RWPE1 (cell line): ENCODE measurements at regions not wholly inside any gene's neighbourhood (a gene's known extent, or its start where the extent isn't known, plus 50 kb on each side); places are given as distances from the start of the nearest gene placed in this dataset.

Experiments used
- CTCF ChIA-PET: fragments of 350-600 bp; sonication (Branson Sonifier 250); formaldehyde crosslinking; extraction: SDS; loops from one replicate; lab custom pipeline; 2021; lab: Yijun Ruan, JAX
- POLR2A ChIA-PET: fragments of 400-600 bp; formaldehyde crosslinking; extraction: SDS; loops from one replicate; lab custom pipeline; 2020; ENCODE audit warnings: antibody characterized with exemption; ENCODE audit not compliant: low non-redundant PET; lab: Yijun Ruan, JAX
- DNase-seq: peaks from one replicate; pipeline ENCODE4 v3.0.0; 2012; ENCODE audit warnings: low spot score
- H3K27ac ChIP-seq: fragments of 450-650 bp; 2 replicates; pipeline ENCODE4 v1.5.1; 2017
- TF ChIP-seq, protein P1 (sequence below): fragments of 450-650 bp; conservative IDR thresholded peaks from 2 replicates; pipeline ENCODE4 v1.5.1; 2017; ENCODE audit warnings: low read depth, mild to moderate bottlenecking

DNA sequence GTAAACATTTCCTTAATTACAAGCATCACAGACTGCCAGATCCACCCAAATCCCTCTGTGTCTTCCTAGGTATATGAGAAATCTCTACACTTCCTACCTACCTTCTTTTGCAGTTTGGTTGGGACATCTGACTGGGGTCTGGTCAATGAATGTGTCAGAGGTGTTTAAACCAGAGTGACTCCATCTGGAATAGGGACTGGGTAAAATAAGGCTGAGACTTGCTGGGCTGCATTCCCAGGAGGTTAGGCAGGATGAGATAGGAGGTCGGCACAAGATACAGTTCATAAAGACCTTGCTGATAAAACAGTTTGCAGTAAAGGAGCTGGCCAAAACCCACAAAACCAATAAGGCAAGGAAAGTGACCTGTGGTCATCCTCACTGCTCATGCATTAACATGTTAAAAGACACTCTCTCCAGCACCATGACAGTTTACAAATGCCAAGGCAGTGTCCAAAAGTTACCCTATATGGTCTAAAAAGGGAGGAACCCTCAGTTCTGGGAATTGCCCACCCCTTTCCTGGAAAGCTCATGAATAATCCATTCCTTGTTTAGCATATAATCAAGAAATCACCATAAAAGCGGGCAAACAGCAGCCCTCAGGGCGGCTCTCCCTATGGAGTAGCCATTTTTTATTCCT lies 87.4 kb upstream of the BACE2 start:
- ChIA-PET CTCF (no interaction called here), POLR2A (no interaction called here)
- H3K27ac ChIP-seq = no peak overlapping the region
- TF ChIP-seq, protein P1, sequence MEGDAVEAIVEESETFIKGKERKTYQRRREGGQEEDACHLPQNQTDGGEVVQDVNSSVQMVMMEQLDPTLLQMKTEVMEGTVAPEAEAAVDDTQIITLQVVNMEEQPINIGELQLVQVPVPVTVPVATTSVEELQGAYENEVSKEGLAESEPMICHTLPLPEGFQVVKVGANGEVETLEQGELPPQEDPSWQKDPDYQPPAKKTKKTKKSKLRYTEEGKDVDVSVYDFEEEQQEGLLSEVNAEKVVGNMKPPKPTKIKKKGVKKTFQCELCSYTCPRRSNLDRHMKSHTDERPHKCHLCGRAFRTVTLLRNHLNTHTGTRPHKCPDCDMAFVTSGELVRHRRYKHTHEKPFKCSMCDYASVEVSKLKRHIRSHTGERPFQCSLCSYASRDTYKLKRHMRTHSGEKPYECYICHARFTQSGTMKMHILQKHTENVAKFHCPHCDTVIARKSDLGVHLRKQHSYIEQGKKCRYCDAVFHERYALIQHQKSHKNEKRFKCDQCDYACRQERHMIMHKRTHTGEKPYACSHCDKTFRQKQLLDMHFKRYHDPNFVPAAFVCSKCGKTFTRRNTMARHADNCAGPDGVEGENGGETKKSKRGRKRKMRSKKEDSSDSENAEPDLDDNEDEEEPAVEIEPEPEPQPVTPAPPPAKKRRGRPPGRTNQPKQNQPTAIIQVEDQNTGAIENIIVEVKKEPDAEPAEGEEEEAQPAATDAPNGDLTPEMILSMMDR = no peak
- DNase-seq = no peak

DNA sequence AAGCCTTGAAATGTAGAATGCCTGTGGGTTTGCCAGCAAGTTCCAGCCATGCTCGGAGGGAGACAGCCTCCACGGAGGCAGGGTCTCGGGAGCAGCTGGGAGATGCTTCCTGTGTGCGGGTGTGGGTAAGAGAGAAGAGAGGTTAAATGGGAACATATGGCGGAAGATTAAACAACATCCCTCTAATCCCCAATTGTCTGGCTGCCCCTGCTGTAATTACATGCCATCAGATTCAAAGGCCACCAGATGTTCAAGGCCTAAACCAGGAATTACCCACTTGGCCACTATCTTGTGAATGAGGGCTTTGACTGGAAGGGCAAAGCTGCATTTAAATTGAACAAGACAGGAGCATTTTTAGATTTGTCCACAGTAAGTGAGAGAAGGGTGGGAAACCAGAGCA lies 81.4 kb upstream of the BACE2 start:
- no peak for DNase-seq
- no peak overlapping the region for H3K27ac ChIP-seq
- CTCF ChIA-PET = interaction anchor here (0.6 kb wide), 1 partner anchor 16 kb away, joined by 3 read pairs; no protein-coding TSS in a partner anchor
- POLR2A ChIA-PET = no interaction called here
- TF ChIP-seq, protein P1 = no peak

DNA sequence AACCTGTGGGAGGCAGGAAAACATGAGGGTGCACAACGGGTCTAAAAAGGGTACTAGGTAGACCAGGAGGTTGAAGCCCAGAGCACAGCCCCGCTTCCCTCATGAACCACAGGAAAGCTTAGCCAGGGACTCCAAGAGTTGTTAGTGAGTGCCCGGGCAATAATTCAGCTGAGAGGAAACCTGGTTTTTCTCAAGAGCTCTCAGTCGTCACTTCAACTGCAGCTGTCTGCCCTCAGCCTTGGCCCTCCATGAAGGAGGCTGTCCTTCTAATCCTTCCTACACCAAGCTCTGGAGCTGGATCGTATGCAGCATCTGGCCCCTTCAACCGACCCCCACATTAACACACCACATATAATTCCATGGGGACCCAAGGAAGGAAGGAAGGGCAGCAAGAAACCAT lies 77.0 kb upstream of the BACE2 start:
- no peak overlapping the region for H3K27ac ChIP-seq
- ChIA-PET CTCF (no interaction called here), POLR2A (no interaction called here)
- TF ChIP-seq, protein P1 = no peak
- no peak for DNase-seq

DNA sequence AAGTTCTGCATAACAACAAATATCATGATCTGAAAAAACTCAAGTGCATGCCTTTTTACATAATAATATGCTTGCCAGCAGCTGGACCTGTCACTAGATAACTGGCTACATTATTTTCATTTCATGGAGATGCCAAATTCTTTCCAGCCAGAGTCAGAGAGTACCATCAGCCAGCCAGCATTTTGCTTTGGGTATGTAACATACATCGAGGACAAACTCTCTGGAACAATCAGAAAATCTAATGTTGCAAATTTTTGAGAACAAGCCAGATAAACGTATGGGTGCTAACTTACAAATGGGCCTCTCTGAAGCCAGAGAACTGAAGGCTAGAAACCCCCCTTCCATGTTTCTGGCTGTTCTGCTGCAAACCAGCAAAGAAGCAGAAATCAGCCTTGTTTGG lies 76.3 kb upstream of the BACE2 start:
- H3K27ac ChIP-seq = no peak overlapping the region
- DNase-seq = no peak
- POLR2A ChIA-PET = no interaction called here
- TF ChIP-seq, protein P1 = no peak
- CTCF ChIA-PET = no interaction called here

DNA sequence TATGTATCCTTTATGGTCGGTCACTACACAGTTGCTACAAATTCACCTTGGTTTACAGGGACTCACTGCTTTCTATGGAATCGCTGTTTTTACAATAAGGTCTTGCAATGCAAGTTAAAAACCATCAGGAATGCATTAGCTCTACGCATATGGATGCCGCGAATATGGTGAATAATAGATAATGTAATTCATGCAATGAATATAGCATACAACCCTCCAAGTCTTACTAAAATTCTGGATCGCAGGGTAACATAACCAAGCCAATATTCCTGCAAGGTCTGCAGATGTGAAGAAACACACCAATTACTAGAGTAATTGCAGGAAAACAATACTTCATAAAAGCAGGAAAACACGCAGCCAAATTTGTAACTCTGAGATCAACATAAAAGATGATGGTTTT lies 75.6 kb upstream of the BACE2 start:
- TF ChIP-seq, protein P1 = no peak
- no peak for DNase-seq
- CTCF ChIA-PET = no interaction called here
- no peak overlapping the region for H3K27ac ChIP-seq
- POLR2A ChIA-PET = no interaction called here

DNA sequence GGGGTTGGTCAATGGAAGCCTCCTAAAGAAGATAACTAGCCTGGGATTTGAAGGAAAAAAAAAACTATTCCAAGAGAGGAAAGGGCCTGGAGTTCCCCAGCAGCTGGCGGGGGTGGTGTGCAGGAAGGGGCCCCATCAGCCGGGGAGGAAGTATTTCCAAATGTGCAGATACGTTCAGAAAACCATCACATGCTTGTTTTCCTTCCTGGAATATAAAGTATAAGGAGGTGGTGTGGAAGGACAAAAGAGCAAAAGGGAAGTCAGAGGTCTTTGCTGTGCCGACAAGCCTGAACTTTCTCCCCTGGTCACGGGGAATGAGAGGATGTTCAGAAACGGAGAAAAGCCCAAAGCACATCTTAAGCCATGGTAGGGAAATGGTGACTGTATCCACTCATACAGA lies 72.0 kb upstream of the BACE2 start:
- CTCF ChIA-PET = interaction anchor here (0.7 kb wide), 1 partner anchor 53 kb away, joined by 4 read pairs; no protein-coding TSS in a partner anchor
- H3K27ac ChIP-seq = no peak overlapping the region
- POLR2A ChIA-PET = no interaction called here
- TF ChIP-seq, protein P1 = no peak
- DNase-seq = no peak
